ENCODE measurements at regions not wholly inside any gene's neighbourhood (a gene's known extent, or its start where the extent isn't known, plus 50 kb on each side); places are given as distances from the start of the nearest gene placed in this dataset.
"Not testable (repeated sequence)": the region's sequence is repeated elsewhere in the genome, so short reads cannot be mapped to it uniquely, and the experiment has no call there.

GRCh38 chr2:57185568-57185967, 861.0 kb upstream of the VRK2 start:
- no peak for DNase-seq

GRCh38 chr2:57190007-57190406, 856.6 kb upstream of the VRK2 start:
- no peak for DNase-seq

- DNase-seq = no peak
These were observed 846.9 kb upstream of the VRK2 start for GRCh38 chr2:57199663-57200062.

GRCh38 chr2:57204364-57204763, 842.2 kb upstream of the VRK2 start:
- DNase-seq = no peak

GRCh38 chr2:57205241-57205640, 841.4 kb upstream of the VRK2 start:
- DNase-seq = no peak

- no peak for DNase-seq
These were observed 839.4 kb upstream of the VRK2 start for GRCh38 chr2:57207191-57207590.

GRCh38 chr2:57209799-57210198, 836.8 kb upstream of the VRK2 start:
- DNase-seq = no peak

- DNase-seq = no peak
These were observed 835.8 kb upstream of the VRK2 start for GRCh38 chr2:57210855-57211254.

GRCh38 chr2:57217013-57217412, 829.6 kb upstream of the VRK2 start:
- DNase-seq = no peak

- DNase-seq = no peak
These were observed 828.4 kb upstream of the VRK2 start for GRCh38 chr2:57218206-57218605.

- not testable (repeated sequence) for DNase-seq
These were observed 816.9 kb upstream of the VRK2 start for GRCh38 chr2:57229706-57230105.

- not testable (repeated sequence) for DNase-seq
These were observed 814.3 kb upstream of the VRK2 start for GRCh38 chr2:57232341-57232740.

- not testable (repeated sequence) for DNase-seq
These were observed 795.1 kb upstream of the VRK2 start for GRCh38 chr2:57251495-57251894.

- not testable (repeated sequence) for DNase-seq
These were observed 770.2 kb upstream of the VRK2 start for GRCh38 chr2:57276408-57276807.

GRCh38 chr2:57278451-57278850, 768.2 kb upstream of the VRK2 start:
- DNase-seq = no peak

GRCh38 chr2:57291209-57291608, 755.4 kb upstream of the VRK2 start:
- no peak for DNase-seq

GRCh38 chr2:57296795-57297517, 749.6 kb upstream of the VRK2 start:
- DNase-seq = no peak

- DNase-seq = no peak
These were observed 732.9 kb upstream of the VRK2 start for GRCh38 chr2:57313678-57314077.

- DNase-seq = no peak
These were observed 731.9 kb upstream of the VRK2 start for GRCh38 chr2:57314682-57315081.

- no peak for DNase-seq
These were observed 716.2 kb upstream of the VRK2 start for GRCh38 chr2:57330447-57330846.

- no peak for DNase-seq
These were observed 713.4 kb upstream of the VRK2 start for GRCh38 chr2:57333221-57333620.

- no peak for DNase-seq
These were observed 703.1 kb upstream of the VRK2 start for GRCh38 chr2:57343391-57344006.

- no peak for DNase-seq
These were observed 678.4 kb upstream of the VRK2 start for GRCh38 chr2:57368190-57368589.

- no peak for DNase-seq
These were observed 675.6 kb upstream of the VRK2 start for GRCh38 chr2:57370882-57371585.
